Peyer's patch (tissue), 4 donors: ENCODE measurements at regions not wholly inside any gene's neighbourhood (a gene's known extent, or its start where the extent isn't known, plus 50 kb on each side); places are given as distances from the start of the nearest gene placed in this dataset.

ENCODE experiments used
- CTCF ChIP-seq, 6 experiments: fragments of 450-650 bp in 4 of 6; fragments of 200-600 bp in 2 of 6; sonication (generic) in 1 of 6; IDR thresholded peaks; one replicate each; pipeline ENCODE4 v1.5.1; 2017 to 2019; ENCODE audit warnings: antibody characterized with exemption in 6 of 6, mild to moderate bottlenecking in 3 of 6, moderate library complexity in 1 of 6
- POLR2A ChIP-seq, 2 donors: fragments of 450-650 bp; IDR thresholded peaks; one replicate each; pipeline ENCODE4 v1.5.1; 2017; ENCODE audit warnings: antibody characterized with exemption in 2 of 2, mild to moderate bottlenecking in 2 of 2, moderate library complexity in 2 of 2

GRCh38 chr10:16386855-16387254 is 50.0 kb upstream of the PTER start:
- TF ChIP-seq CTCF (IDR thresholded peaks at IDR 0.05) (no peak), POLR2A (IDR thresholded peaks at IDR 0.05) (no peak)
